Liver (tissue), 8 donors: ENCODE measurements at regions not wholly inside any gene's neighbourhood (a gene's known extent, or its start where the extent isn't known, plus 50 kb on each side); places are given as distances from the start of the nearest gene placed in this dataset.

Experiments
- DNase-seq: peaks from one replicate; pipeline ENCODE4 v3.0.0-alpha.2; 2017; ENCODE audit warnings: low spot score
- H3K27ac ChIP-seq, 2 donors: one replicate each; pipeline ENCODE4 v1.7.0; 2013; ENCODE audit warnings: inconsistent platforms in 2 of 2, low read length in 2 of 2, control low read depth in 1 of 2, low read depth in 1 of 2, mild to moderate bottlenecking in 1 of 2
- H3K27me3 ChIP-seq, 4 donors: one replicate each; pipeline versions ENCODE4 v1.6.1 to v1.7.0; 2013; ENCODE audit warnings: low read length in 3 of 4, inconsistent platforms in 1 of 4, mild to moderate bottlenecking in 1 of 4, moderate library complexity in 1 of 4; ENCODE audit not compliant: control insufficient read depth in 4 of 4, insufficient read depth in 4 of 4
- H3K36me3 ChIP-seq, 4 donors: one replicate each; pipeline versions ENCODE4 v1.6.1 to v1.7.0; 2013; ENCODE audit warnings: low read length in 3 of 4, mild to moderate bottlenecking in 3 of 4, low read depth in 1 of 4, moderate library complexity in 1 of 4; ENCODE audit not compliant: control insufficient read depth in 4 of 4, insufficient read depth in 3 of 4
- H3K4me1 ChIP-seq, 4 donors: one replicate each; pipeline versions ENCODE4 v1.6.1 to v1.7.0; 2013; ENCODE audit warnings: low read length in 3 of 4, mild to moderate bottlenecking in 3 of 4, moderate library complexity in 1 of 4; ENCODE audit not compliant: control insufficient read depth in 4 of 4, insufficient read depth in 4 of 4
- H3K4me3 ChIP-seq, 3 donors: one replicate each; pipeline versions ENCODE4 v1.6.1 to v1.7.0; 2013; ENCODE audit warnings: low read length in 3 of 3, control low read depth in 1 of 3, low read depth in 1 of 3, mild to moderate bottlenecking in 1 of 3
- H3K9ac ChIP-seq, 2 donors: one replicate each; pipeline ENCODE4 v1.7.0; 2013; ENCODE audit warnings: low read length in 2 of 2, mild to moderate bottlenecking in 2 of 2, moderate library complexity in 2 of 2, control low read depth in 1 of 2, low read depth in 1 of 2
- H3K9me3 ChIP-seq, 4 donors: one replicate each; pipeline versions ENCODE4 v1.6.1 to v1.7.0; 2013; ENCODE audit warnings: low read length in 3 of 4; ENCODE audit not compliant: control insufficient read depth in 4 of 4
- ATF3 ChIP-seq: IDR thresholded peaks from 2 replicates; pipeline ENCODE4 v1.6.1; 2016; ENCODE audit warnings: antibody characterized with exemption
- CTCF ChIP-seq: fragments of 150-350 bp; IDR thresholded peaks from 2 replicates; pipeline ENCODE4 v1.5.1; 2017; ENCODE audit warnings: improper control_type of control experiment, low read depth, low read length; ENCODE audit not compliant: missing input control
- EGR1 ChIP-seq, 2 donors: IDR thresholded peaks; 2 replicates each; pipeline ENCODE4 v1.6.1; 2016 to 2018; ENCODE audit warnings: antibody characterized with exemption in 2 of 2, low read depth in 2 of 2
- FOXA1 ChIP-seq: IDR thresholded peaks from 2 replicates; pipeline ENCODE4 v1.6.1; 2016; ENCODE audit warnings: antibody characterized with exemption
- FOXA2 ChIP-seq: IDR thresholded peaks from 2 replicates; pipeline ENCODE4 v1.6.1; 2016; ENCODE audit warnings: antibody characterized with exemption
- GABPA ChIP-seq, 2 donors: IDR thresholded peaks in 1 of 2; conservative IDR thresholded peaks in 1 of 2; 2 replicates each; pipeline ENCODE4 v1.6.1; 2016; ENCODE audit warnings: antibody characterized with exemption in 2 of 2, mild to moderate bottlenecking in 1 of 2, moderate library complexity in 1 of 2
- HNF4A ChIP-seq, 2 donors: conservative IDR thresholded peaks; 2 replicates each; pipeline ENCODE4 v1.6.1; 2016; ENCODE audit warnings: antibody characterized with exemption in 2 of 2, mild to moderate bottlenecking in 2 of 2
- HNF4G ChIP-seq: IDR thresholded peaks from 2 replicates; pipeline ENCODE4 v1.6.1; 2016; ENCODE audit warnings: antibody characterized with exemption
- JUND ChIP-seq, 2 donors: IDR thresholded peaks; 2 replicates each; pipeline ENCODE4 v1.6.1; 2016; ENCODE audit warnings: antibody characterized with exemption in 2 of 2
- MAX ChIP-seq: IDR thresholded peaks from 2 replicates; pipeline ENCODE4 v1.6.1; 2016; ENCODE audit warnings: antibody characterized with exemption
- NR2F2 ChIP-seq: IDR thresholded peaks from 2 replicates; pipeline ENCODE4 v1.6.1; 2016; ENCODE audit warnings: antibody characterized with exemption
- RAD21 ChIP-seq, 2 donors: IDR thresholded peaks; 2 replicates each; pipeline ENCODE4 v1.6.1; 2016; ENCODE audit warnings: antibody characterized with exemption in 2 of 2, mild to moderate bottlenecking in 2 of 2
- REST ChIP-seq: IDR thresholded peaks from 2 replicates; pipeline ENCODE4 v1.6.1; 2016; ENCODE audit warnings: antibody characterized with exemption, mild to moderate bottlenecking
- RXRA ChIP-seq, 2 donors: IDR thresholded peaks; 2 replicates each; pipeline ENCODE4 v1.6.1; 2017 to 2018; ENCODE audit warnings: antibody characterized with exemption in 2 of 2, mild to moderate bottlenecking in 1 of 2
- SP1 ChIP-seq: IDR thresholded peaks from 2 replicates; pipeline ENCODE4 v1.6.1; 2018; ENCODE audit warnings: antibody characterized with exemption, mild to moderate bottlenecking
- TAF1 ChIP-seq: conservative IDR thresholded peaks from 2 replicates; pipeline ENCODE4 v1.6.1; 2016; ENCODE audit warnings: antibody characterized with exemption, mild to moderate bottlenecking
- YY1 ChIP-seq: IDR thresholded peaks from 2 replicates; pipeline ENCODE4 v1.6.1; 2016; ENCODE audit warnings: antibody characterized with exemption, mild to moderate bottlenecking
- ZBTB33 ChIP-seq: IDR thresholded peaks from 2 replicates; pipeline ENCODE4 v1.6.1; 2016; ENCODE audit warnings: antibody characterized with exemption
- WGBS: extraction: QIAGEN DNeasy Blood & Tissue Kit; methylation state at CpG from one replicate; pipeline ENCODE4 v1.1.7; 2013; 5-methylcytosine and 5-hydroxymethylcytosine counted together
- donor health status: healthy.
- donor health status: healthy.
- donor health status: healthy.
- donor health status: healthy.
- donor health status: healthy.

GRCh38 chr1:221862971-221863370, 121.1 kb upstream of the DUSP10 start:
- Histone ChIP-seq H3K36me3 (no peaks in the 10 kb centered on the region), H3K27me3 (no peaks in the 10 kb centered on the region), H3K4me3 (no peak overlapping the region), H3K27ac (no peak overlapping the region), H3K9me3 (no peaks in the 10 kb centered on the region), H3K4me1 (no peaks in the 10 kb centered on the region), H3K9ac (no peak overlapping the region)
- 96% methylated on average over 3 of the region's 3 CpGs for WGBS
- DNase-seq = no peak
- TF ChIP-seq CTCF (no peak), MAX (no peak), TAF1 (no peak), JUND (IDR thresholded peaks at IDR 0.05) (no peak), RAD21 (IDR thresholded peaks at IDR 0.05) (no peak), RXRA (IDR thresholded peaks at IDR 0.05) (no peak), FOXA1 (no peak), HNF4G (no peak)

GRCh38 chr1:221858818-221859611, 117.1 kb upstream of the DUSP10 start:
- H3K9ac ChIP-seq = no peak overlapping the region
- H3K4me1 ChIP-seq = no peaks in the 10 kb centered on the region
- TF ChIP-seq SP1 = no peak
- TF ChIP-seq RXRA (IDR thresholded peaks at IDR 0.05) = no peak
- no peak for TF ChIP-seq REST
- no peak for TF ChIP-seq CTCF
- TF ChIP-seq HNF4G = no peak
- no peak for TF ChIP-seq TAF1
- TF ChIP-seq ZBTB33 = no peak
- no peak for TF ChIP-seq RAD21 (IDR thresholded peaks at IDR 0.05)
- TF ChIP-seq FOXA2 = no peak
- TF ChIP-seq FOXA1 = no peak
- no peak for TF ChIP-seq HNF4A (conservative IDR thresholded peaks at IDR 0.05)
- no peak for TF ChIP-seq GABPA (IDR thresholded peaks at IDR 0.05 in 1 of 2, conservative IDR thresholded peaks at IDR 0.05 in 1 of 2)
- no peak for TF ChIP-seq YY1
- no peak for TF ChIP-seq MAX
- TF ChIP-seq NR2F2 = no peak
- TF ChIP-seq ATF3 = no peak
- no peak for TF ChIP-seq JUND (IDR thresholded peaks at IDR 0.05)
- no peak for TF ChIP-seq EGR1 (IDR thresholded peaks at IDR 0.05; ENCODE audit: low read depth in 2 of 2)
- 99% methylated on average over 3 of the region's 3 CpGs for WGBS
- no peaks in the 10 kb centered on the region for H3K36me3 ChIP-seq
- no peak overlapping the region for H3K27ac ChIP-seq
- H3K27me3 ChIP-seq = no peaks in the 10 kb centered on the region
- no peaks in the 10 kb centered on the region for H3K9me3 ChIP-seq
- H3K4me3 ChIP-seq = no peak overlapping the region
- no peak for DNase-seq
